Transverse colon (tissue), 3 donors: ENCODE measurements at regions not wholly inside any gene's neighbourhood (a gene's known extent, or its start where the extent isn't known, plus 50 kb on each side); places are given as distances from the start of the nearest gene placed in this dataset.

Experiments used
- CTCF ChIP-seq, 5 experiments: fragments of 200-600 bp in 3 of 5; fragments of 450-650 bp in 2 of 5; sonication (generic) in 3 of 5; IDR thresholded peaks; 1 replicate in 2 of 5; 2 replicates in 3 of 5; pipeline ENCODE4 v1.5.1; 2016 to 2017; ENCODE audit warnings: antibody characterized with exemption in 5 of 5, inconsistent platforms in 3 of 5, mild to moderate bottlenecking in 2 of 5, moderate library complexity in 1 of 5
- EP300 ChIP-seq: sonication (generic); formaldehyde crosslinking; IDR thresholded peaks from one replicate; pipeline ENCODE4 v1.6.1; 2017; ENCODE audit warnings: antibody characterized with exemption, low read depth
- POLR2A ChIP-seq: fragments of 450-650 bp; IDR thresholded peaks from one replicate; pipeline ENCODE4 v1.6.1; 2016; ENCODE audit warnings: antibody characterized with exemption, mild to moderate bottlenecking, moderate library complexity

- no peak for TF ChIP-seq CTCF (IDR thresholded peaks at IDR 0.05)
- no peak for TF ChIP-seq EP300
- TF ChIP-seq POLR2A: no peak
These were observed 123.9 kb upstream of the COL1A2 start for GRCh38 chr7:94270772-94271171.
